ENCODE measurements at regions not wholly inside any gene's neighbourhood (a gene's known extent, or its start where the extent isn't known, plus 50 kb on each side); places are given as distances from the start of the nearest gene placed in this dataset.

GRCh38 chr21:19899645-19900044, 1098.6 kb upstream of the NCAM2 start:
- no peak for DNase-seq

- DNase-seq = no peak
Observed at GRCh38 chr21:19900149-19900548, 1098.1 kb upstream of the NCAM2 start.

GRCh38 chr21:19908390-19908789, 1089.8 kb upstream of the NCAM2 start:
- no peak for DNase-seq

- no peak for DNase-seq
Observed at GRCh38 chr21:19914028-19914427, 1084.2 kb upstream of the NCAM2 start.

GRCh38 chr21:19921211-19921610, 1077.0 kb upstream of the NCAM2 start:
- no peak for DNase-seq

- DNase-seq = no peak
Observed at GRCh38 chr21:19922122-19922521, 1076.1 kb upstream of the NCAM2 start.

GRCh38 chr21:19935467-19935866, 1062.7 kb upstream of the NCAM2 start:
- DNase-seq = no peak

GRCh38 chr21:19937619-19938018, 1060.6 kb upstream of the NCAM2 start:
- DNase-seq = no peak

- DNase-seq = no peak
Observed at GRCh38 chr21:19941626-19942025, 1056.6 kb upstream of the NCAM2 start.

- no peak for DNase-seq
Observed at GRCh38 chr21:19950347-19950746, 1047.9 kb upstream of the NCAM2 start.

GRCh38 chr21:19969156-19969555, 1029.1 kb upstream of the NCAM2 start:
- no peak for DNase-seq

- no peak for DNase-seq
Observed at GRCh38 chr21:19981938-19982337, 1016.3 kb upstream of the NCAM2 start.

GRCh38 chr21:19986396-19986795, 1011.8 kb upstream of the NCAM2 start:
- DNase-seq = no peak

- no peak for DNase-seq
Observed at GRCh38 chr21:19987671-19988070, 1010.5 kb upstream of the NCAM2 start.

GRCh38 chr21:19992540-19992939, 1005.7 kb upstream of the NCAM2 start:
- DNase-seq = no peak

GRCh38 chr21:19993268-19993667, 1004.9 kb upstream of the NCAM2 start:
- DNase-seq = no peak

- no peak for DNase-seq
Observed at GRCh38 chr21:19995253-19995652, 1003.0 kb upstream of the NCAM2 start.

GRCh38 chr21:19998453-19998852, 999.8 kb upstream of the NCAM2 start:
- DNase-seq = no peak

- no peak for DNase-seq
Observed at GRCh38 chr21:19999369-20000272, 998.6 kb upstream of the NCAM2 start.

- no peak for DNase-seq
Observed at GRCh38 chr21:20004367-20004766, 993.8 kb upstream of the NCAM2 start.

- no peak for DNase-seq
Observed at GRCh38 chr21:20010691-20011200, 987.5 kb upstream of the NCAM2 start.

- no peak for DNase-seq
Observed at GRCh38 chr21:20013851-20014250, 984.4 kb upstream of the NCAM2 start.

GRCh38 chr21:20016435-20017005, 981.7 kb upstream of the NCAM2 start:
- no peak for DNase-seq

- DNase-seq = no peak
Observed at GRCh38 chr21:20020026-20020425, 978.2 kb upstream of the NCAM2 start.
